Activated CD4-positive, alpha-beta T cell treated with anti-CD3 and anti-CD28 coated beads, Interleukin-2, amount 10 ng/mL, durations not matched to agents 7 days and 5 days (primary cell): ENCODE measurements at regions not wholly inside any gene's neighbourhood (a gene's known extent, or its start where the extent isn't known, plus 50 kb on each side); places are given as distances from the start of the nearest gene placed in this dataset.
A peak's percentile ranks its signal among the peaks of the same experiment; 100 is the strongest.
"Not testable (repeated sequence)": the region's sequence is repeated elsewhere in the genome, so short reads cannot be mapped to it uniquely, and the experiment has no call there.

ENCODE experiments used
- CTCF ChIA-PET: fragments of 350-600 bp; sonication (Branson Sonifier 250); formaldehyde crosslinking; loops from one replicate; lab custom pipeline; 2021; ENCODE audit warnings: antibody characterized with exemption; lab: Charles Lee
- POLR2A ChIA-PET: fragments of 350-600 bp; sonication (Branson Sonifier 250); formaldehyde crosslinking; loops from one replicate; lab custom pipeline; 2021; ENCODE audit warnings: antibody characterized with exemption; lab: Charles Lee
- DNase-seq: peaks from one replicate; pipeline ENCODE4 v3.0.0-alpha.2; 2020
- H3K27ac Mint-ChIP-seq: one replicate; pipeline ENCODE4 v1.8.0; 2021; ENCODE audit warnings: mild to moderate bottlenecking, moderate library complexity, mixed read lengths
- H3K27me3 Mint-ChIP-seq: one replicate; pipeline ENCODE4 v1.8.0; 2021; ENCODE audit warnings: mixed read lengths
- H3K36me3 Mint-ChIP-seq: one replicate; pipeline ENCODE4 v1.8.0; 2021; ENCODE audit warnings: low read depth, mixed read lengths
- H3K4me1 Mint-ChIP-seq: one replicate; pipeline ENCODE4 v1.8.0; 2021; ENCODE audit warnings: mixed read lengths
- H3K4me3 Mint-ChIP-seq: one replicate; pipeline ENCODE4 v1.8.0; 2021; ENCODE audit warnings: mild to moderate bottlenecking, moderate library complexity, mixed read lengths
- H3K9me3 Mint-ChIP-seq: one replicate; pipeline ENCODE4 v1.8.0; 2021; ENCODE audit warnings: mixed read lengths

- DNase-seq, H3K36me3 Mint-ChIP-seq, POLR2A ChIA-PET, CTCF ChIA-PET, H3K27ac Mint-ChIP-seq, H3K9me3 Mint-ChIP-seq, H3K4me1 Mint-ChIP-seq, H3K4me3 Mint-ChIP-seq, H3K27me3 Mint-ChIP-seq: not testable (repeated sequence)
Observed at GRCh38 chr4:9636411-9636810, 145.0 kb upstream of the DRD5 start.

- H3K27ac Mint-ChIP-seq, H3K4me1 Mint-ChIP-seq, H3K36me3 Mint-ChIP-seq, CTCF ChIA-PET, POLR2A ChIA-PET, H3K4me3 Mint-ChIP-seq, H3K9me3 Mint-ChIP-seq, H3K27me3 Mint-ChIP-seq: not testable (repeated sequence)
- DNase-seq, result peak; percentile 7
Observed at GRCh38 chr4:9659678-9660077, 121.8 kb upstream of the DRD5 start.

GRCh38 chr4:9660955-9661354, 120.5 kb upstream of the DRD5 start:
- H3K4me3 Mint-ChIP-seq, CTCF ChIA-PET, H3K27ac Mint-ChIP-seq, H3K36me3 Mint-ChIP-seq, H3K27me3 Mint-ChIP-seq, DNase-seq, H3K9me3 Mint-ChIP-seq, POLR2A ChIA-PET, H3K4me1 Mint-ChIP-seq: not testable (repeated sequence)

GRCh38 chr4:9670725-9671124, 110.7 kb upstream of the DRD5 start:
- H3K27ac Mint-ChIP-seq, DNase-seq, H3K4me1 Mint-ChIP-seq, H3K4me3 Mint-ChIP-seq, H3K27me3 Mint-ChIP-seq, H3K9me3 Mint-ChIP-seq, H3K36me3 Mint-ChIP-seq, CTCF ChIA-PET: not testable (repeated sequence)
- POLR2A ChIA-PET, result interaction anchor here (0.6 kb wide), 1 partner anchor 1140 kb away, joined by 3 read pairs; no protein-coding TSS in a partner anchor

- DNase-seq, H3K27me3 Mint-ChIP-seq, H3K9me3 Mint-ChIP-seq, POLR2A ChIA-PET, H3K4me1 Mint-ChIP-seq, H3K4me3 Mint-ChIP-seq, CTCF ChIA-PET, H3K27ac Mint-ChIP-seq, H3K36me3 Mint-ChIP-seq: not testable (repeated sequence)
Observed at GRCh38 chr4:9677357-9677756, 104.1 kb upstream of the DRD5 start.

GRCh38 chr4:9679704-9680478, 101.5 kb upstream of the DRD5 start:
- Mint-ChIP-seq H3K36me3 (no peaks in the 10 kb centered on the region), H3K9me3 (no peaks in the 10 kb centered on the region), H3K4me1 (no peaks in the 10 kb centered on the region), H3K4me3 (no peak overlapping the region), H3K27me3 (no peaks in the 10 kb centered on the region), H3K27ac (no peak overlapping the region)
- ChIA-PET POLR2A (no interaction called here), CTCF (no interaction called here)
- no peak for DNase-seq

- H3K4me1 Mint-ChIP-seq, DNase-seq, H3K27me3 Mint-ChIP-seq, CTCF ChIA-PET, H3K4me3 Mint-ChIP-seq, H3K36me3 Mint-ChIP-seq, H3K9me3 Mint-ChIP-seq, POLR2A ChIA-PET, H3K27ac Mint-ChIP-seq: not testable (repeated sequence)
Observed at GRCh38 chr4:9683174-9683573, 98.3 kb upstream of the DRD5 start.

GRCh38 chr4:9685016-9685415, 96.4 kb upstream of the DRD5 start:
- H3K4me3 Mint-ChIP-seq, DNase-seq, H3K27ac Mint-ChIP-seq, H3K36me3 Mint-ChIP-seq, H3K27me3 Mint-ChIP-seq, H3K9me3 Mint-ChIP-seq, POLR2A ChIA-PET, H3K4me1 Mint-ChIP-seq, CTCF ChIA-PET: not testable (repeated sequence)

GRCh38 chr4:9685692-9686091, 95.7 kb upstream of the DRD5 start:
- H3K27ac Mint-ChIP-seq, result no peak overlapping the region
- no peaks in the 10 kb centered on the region for H3K36me3 Mint-ChIP-seq
- no peak for DNase-seq
- no peaks in the 10 kb centered on the region for H3K9me3 Mint-ChIP-seq
- CTCF ChIA-PET, result interaction anchor here (0.6 kb wide), 1 partner anchor 190 kb away, joined by 3 read pairs; no protein-coding TSS in a partner anchor
- no peak overlapping the region for H3K4me3 Mint-ChIP-seq
- POLR2A ChIA-PET, result no interaction called here
- peaks cover 2% of the 10 kb centered on the region for H3K4me1 Mint-ChIP-seq
- H3K27me3 Mint-ChIP-seq, result peaks cover 5% of the 10 kb centered on the region

- H3K36me3 Mint-ChIP-seq, H3K27me3 Mint-ChIP-seq, DNase-seq, H3K9me3 Mint-ChIP-seq, H3K27ac Mint-ChIP-seq, CTCF ChIA-PET: not testable (repeated sequence)
- POLR2A ChIA-PET, result interaction anchor here (0.6 kb wide), 1 partner anchor 158 kb away, joined by 3 read pairs; no protein-coding TSS in a partner anchor
- peak overlapping the region; percentile 77 for H3K4me3 Mint-ChIP-seq
- H3K4me1 Mint-ChIP-seq, result peaks cover 25% of the 10 kb centered on the region
Observed at GRCh38 chr4:9690636-9691237, 90.7 kb upstream of the DRD5 start.

- H3K36me3 Mint-ChIP-seq, result no peaks in the 10 kb centered on the region
- no peaks in the 10 kb centered on the region for H3K9me3 Mint-ChIP-seq
- ChIA-PET POLR2A (interaction anchor here (0.6 kb wide), 1 partner anchor 159 kb away, joined by 3 read pairs; no protein-coding TSS in a partner anchor), CTCF (no interaction called here)
- H3K27ac Mint-ChIP-seq, result peak overlapping the region; percentile 88
- H3K4me1 Mint-ChIP-seq, result peaks cover 25% of the 10 kb centered on the region
- peaks cover 2% of the 10 kb centered on the region for H3K27me3 Mint-ChIP-seq
- peak overlapping the region; percentile 77 for H3K4me3 Mint-ChIP-seq
- peak; percentile 88 for DNase-seq
Observed at GRCh38 chr4:9691238-9692065, 90.0 kb upstream of the DRD5 start.

GRCh38 chr4:9692791-9693491, 88.5 kb upstream of the DRD5 start:
- POLR2A ChIA-PET, H3K4me3 Mint-ChIP-seq: not testable (repeated sequence)

More at GRCh38 chr4:9692791-9693491, 88.5 kb upstream of the DRD5 start:
- H3K27me3 Mint-ChIP-seq, H3K9me3 Mint-ChIP-seq, H3K27ac Mint-ChIP-seq, CTCF ChIA-PET, DNase-seq, H3K36me3 Mint-ChIP-seq: not testable (repeated sequence)
- H3K4me1 Mint-ChIP-seq, result peaks cover 25% of the 10 kb centered on the region
